ENCODE measurements at regions not wholly inside any gene's neighbourhood (a gene's known extent, or its start where the extent isn't known, plus 50 kb on each side); places are given as distances from the start of the nearest gene placed in this dataset.

DNA sequence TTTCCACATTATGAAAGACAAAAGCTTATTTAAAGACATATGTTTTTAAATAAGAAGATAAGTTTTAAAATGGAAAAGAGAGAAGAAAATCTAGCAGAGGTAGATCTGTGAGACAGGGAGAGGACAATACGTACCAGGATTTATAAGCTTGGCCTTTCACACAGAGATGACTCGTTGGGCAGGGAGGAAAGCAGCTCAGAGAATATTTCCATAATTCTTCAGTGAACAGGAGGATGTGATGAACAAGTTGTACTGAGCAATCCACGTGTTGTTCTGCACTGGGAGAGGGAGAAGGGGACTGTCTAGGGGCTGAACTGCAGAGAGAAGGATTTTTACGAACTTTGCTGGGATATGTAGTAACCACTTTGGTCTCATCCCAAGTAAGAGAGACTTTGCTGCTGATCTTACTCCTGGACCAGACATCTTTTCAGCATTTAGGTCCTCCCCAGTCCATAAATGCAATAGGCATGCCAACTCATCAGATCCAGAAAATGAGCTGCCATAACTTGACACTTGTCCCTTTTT, 162.5 kb upstream of the SETBP1 start:
- POLR2A ChIA-PET (ENCODE audit: low non-redundant PET) = no interaction called here
- no peaks in the 10 kb centered on the region for H3K9me3 ChIP-seq (ENCODE audit: low read depth, low read length, poor library complexity, severe bottlenecking)
- no peak overlapping the region for H3K4me3 ChIP-seq (ENCODE audit: low read depth, low read length, poor library complexity, severe bottlenecking)
- H3K36me3 ChIP-seq (ENCODE audit: insufficient read depth, low read length, poor library complexity, severe bottlenecking) = no peaks in the 10 kb centered on the region
- H3K4me1 ChIP-seq (ENCODE audit: insufficient read depth, low read length, poor library complexity, severe bottlenecking) = no peaks in the 10 kb centered on the region
- CTCF ChIA-PET = no interaction called here
- no peak for DNase-seq (ENCODE audit: low spot score)
- H3K27me3 ChIP-seq (replicated peaks; ENCODE audit: insufficient read depth, low read depth, low read length, poor library complexity) = no peaks in the 10 kb centered on the region
- no TSS peak for BruUV-seq (replicated peaks)
- TF ChIP-seq CTCF (conservative IDR thresholded peaks at IDR 0.05; ENCODE audit: low read depth, low read length) (no peak), EZH2 (IDR thresholded peaks at IDR 0.05; ENCODE audit: borderline replicate concordance, low read depth, low read length, poor library complexity, severe bottlenecking) (no peak)
- intact Hi-C loops (cut with micrococcal nuclease; ENCODE audit: unreplicated experiment) = no loop called here
- no peak overlapping the region for H3K27ac ChIP-seq (ENCODE audit: low read depth, low read length, poor library complexity, severe bottlenecking)

GRCh38 chr18:44518666-44519065, 162.0 kb upstream of the SETBP1 start:
- Histone ChIP-seq H3K4me3 (ENCODE audit: low read depth, low read length, poor library complexity, severe bottlenecking) (no peak overlapping the region), H3K27ac (ENCODE audit: low read depth, low read length, poor library complexity, severe bottlenecking) (no peak overlapping the region), H3K27me3 (replicated peaks; ENCODE audit: insufficient read depth, low read depth, low read length, poor library complexity) (no peaks in the 10 kb centered on the region), H3K4me1 (ENCODE audit: insufficient read depth, low read length, poor library complexity, severe bottlenecking) (no peaks in the 10 kb centered on the region), H3K36me3 (ENCODE audit: insufficient read depth, low read length, poor library complexity, severe bottlenecking) (no peaks in the 10 kb centered on the region), H3K9me3 (ENCODE audit: low read depth, low read length, poor library complexity, severe bottlenecking) (no peaks in the 10 kb centered on the region)
- intact Hi-C loops (cut with micrococcal nuclease; ENCODE audit: unreplicated experiment) = no loop called here
- POLR2A ChIA-PET (ENCODE audit: low non-redundant PET) = no interaction called here
- no TSS peak for BruUV-seq (replicated peaks)
- CTCF ChIA-PET = no interaction called here
- TF ChIP-seq EZH2 (IDR thresholded peaks at IDR 0.05; ENCODE audit: borderline replicate concordance, low read depth, low read length, poor library complexity, severe bottlenecking) = no peak
- TF ChIP-seq CTCF (conservative IDR thresholded peaks at IDR 0.05; ENCODE audit: low read depth, low read length) = no peak
- no peak for DNase-seq (ENCODE audit: low spot score)

DNA sequence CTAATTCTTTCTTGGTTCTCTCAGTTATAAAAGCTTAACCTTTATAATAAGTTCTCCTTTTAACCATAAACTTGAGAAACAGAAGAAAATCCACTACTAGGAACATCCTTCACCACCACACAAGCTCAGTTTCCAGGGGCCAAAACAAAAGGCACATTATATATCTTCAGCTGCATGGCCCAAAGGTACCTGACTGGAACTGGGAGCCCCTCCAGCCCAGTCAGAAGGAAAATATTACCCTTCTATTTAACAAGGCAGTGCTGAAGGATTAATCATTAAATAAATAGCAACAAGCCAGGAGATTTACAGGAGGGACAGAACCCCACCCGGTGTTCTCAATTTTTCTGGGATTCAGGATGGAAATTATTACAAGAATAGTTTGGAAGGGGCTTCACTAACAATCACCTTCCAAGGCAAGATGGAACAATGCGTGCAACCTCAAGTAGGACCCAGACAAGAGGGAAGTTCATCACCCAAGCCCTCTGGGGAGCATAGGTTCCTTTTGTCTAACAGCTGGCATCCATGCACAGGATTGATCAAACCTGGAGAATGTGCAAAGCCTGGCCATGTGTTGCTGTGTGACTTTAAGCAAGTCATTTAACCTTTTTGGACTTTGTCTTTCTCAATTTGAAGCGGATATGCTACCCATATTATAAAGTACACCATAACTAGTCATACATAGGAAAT, 159.6 kb upstream of the SETBP1 start:
- Histone ChIP-seq H3K9me3 (ENCODE audit: low read depth, low read length, poor library complexity, severe bottlenecking) (no peaks in the 10 kb centered on the region), H3K27me3 (replicated peaks; ENCODE audit: insufficient read depth, low read depth, low read length, poor library complexity) (no peaks in the 10 kb centered on the region), H3K27ac (ENCODE audit: low read depth, low read length, poor library complexity, severe bottlenecking) (no peak overlapping the region), H3K4me3 (ENCODE audit: low read depth, low read length, poor library complexity, severe bottlenecking) (no peak overlapping the region), H3K36me3 (ENCODE audit: insufficient read depth, low read length, poor library complexity, severe bottlenecking) (no peaks in the 10 kb centered on the region), H3K4me1 (ENCODE audit: insufficient read depth, low read length, poor library complexity, severe bottlenecking) (no peaks in the 10 kb centered on the region)
- intact Hi-C loops (cut with micrococcal nuclease; ENCODE audit: unreplicated experiment) = no loop called here
- POLR2A ChIA-PET (ENCODE audit: low non-redundant PET) = no interaction called here
- CTCF ChIA-PET = no interaction called here
- DNase-seq (ENCODE audit: low spot score) = no peak
- TF ChIP-seq EZH2 (IDR thresholded peaks at IDR 0.05; ENCODE audit: borderline replicate concordance, low read depth, low read length, poor library complexity, severe bottlenecking) = no peak
- TF ChIP-seq CTCF (conservative IDR thresholded peaks at IDR 0.05; ENCODE audit: low read depth, low read length) = no peak
- no TSS peak for BruUV-seq (replicated peaks)

Measured in A673 (cell line).